Adrenal gland (tissue), 5 donors: ENCODE measurements at regions not wholly inside any gene's neighbourhood (a gene's known extent, or its start where the extent isn't known, plus 50 kb on each side); places are given as distances from the start of the nearest gene placed in this dataset.

Source experiments
- CTCF ChIP-seq, 6 experiments: fragments of 450-650 bp in 4 of 6; fragments of 200-600 bp in 2 of 6; sonication (generic) in 1 of 6; IDR thresholded peaks; 1 replicate in 5 of 6; 2 replicates in 1 of 6; pipeline versions ENCODE4 v1.5.1 to v1.8.0; 2016 to 2021; ENCODE audit warnings: antibody characterized with exemption in 6 of 6, mild to moderate bottlenecking in 2 of 6, moderate library complexity in 1 of 6
- POLR2A ChIP-seq, 2 donors: fragments of 450-650 bp; IDR thresholded peaks; one replicate each; pipeline ENCODE4 v1.6.1; 2017; ENCODE audit warnings: antibody characterized with exemption in 2 of 2, mild to moderate bottlenecking in 2 of 2, moderate library complexity in 1 of 2
- donor health status: DM: no; HTN: no; CAD: no.

GRCh38 chr16:87053016-87053982 lies 263.9 kb downstream of the C16orf95 start:
- TF ChIP-seq CTCF (IDR thresholded peaks at IDR 0.05) (no peak), POLR2A (IDR thresholded peaks at IDR 0.05) (no peak)
